Mesothelial cell of epicardium (in vitro differentiated cells): ENCODE measurements at regions not wholly inside any gene's neighbourhood (a gene's known extent, or its start where the extent isn't known, plus 50 kb on each side); places are given as distances from the start of the nearest gene placed in this dataset.

Experiments used
- DNase-seq, 2 experiments: peaks; one replicate each; pipeline ENCODE4 v3.0.0; 2021; ENCODE audit warnings: low spot score in 2 of 2; ENCODE audit not compliant: unreplicated experiment in 2 of 2
- H3K27ac Mint-ChIP-seq: 2 replicates; pipeline ENCODE4 v1.8.0; 2021; ENCODE audit warnings: mixed read lengths
- H3K27me3 Mint-ChIP-seq: 2 replicates; pipeline ENCODE4 v1.8.0; 2021; ENCODE audit warnings: low read depth, mixed read lengths
- H3K36me3 Mint-ChIP-seq: 2 replicates; pipeline ENCODE4 v1.8.0; 2021; ENCODE audit warnings: mixed read lengths
- H3K4me1 Mint-ChIP-seq: 2 replicates; pipeline ENCODE4 v1.8.0; 2021; ENCODE audit warnings: mixed read lengths
- H3K4me3 Mint-ChIP-seq: 2 replicates; pipeline ENCODE4 v1.8.0; 2021; ENCODE audit warnings: mild to moderate bottlenecking, moderate library complexity, mixed read lengths
- H3K9me3 Mint-ChIP-seq: 2 replicates; pipeline ENCODE4 v1.8.0; 2021; ENCODE audit warnings: mixed read lengths
- TF ChIP-seq, protein P1 (sequence below): fragments of 200-600 bp; sonication (generic); IDR thresholded peaks from one replicate; pipeline ENCODE4 v1.5.0; 2021; ENCODE audit warnings: antibody characterized with exemption; ENCODE audit not compliant: unreplicated experiment

DNA sequence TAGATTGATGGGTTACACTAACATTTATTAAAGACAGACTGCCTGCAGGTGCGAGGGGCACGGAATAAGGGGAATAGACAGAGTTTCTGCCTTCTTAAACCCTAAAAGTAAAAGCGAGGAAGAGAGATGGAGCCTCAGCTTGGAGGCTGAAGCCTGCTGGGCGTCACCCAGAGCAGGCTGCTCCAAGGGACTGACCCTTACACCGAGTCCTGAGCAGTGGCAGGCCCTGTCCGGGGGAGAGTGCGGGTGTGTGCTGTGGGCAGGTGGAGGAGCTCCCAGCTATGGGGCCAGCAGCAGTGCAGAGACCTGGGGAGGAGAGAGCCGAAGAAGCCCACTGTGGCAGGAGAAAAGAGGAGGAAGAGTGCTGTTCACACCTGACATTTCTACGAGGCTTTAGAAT, 86.4 kb downstream of the SOX1 start:
- no peaks in the 10 kb centered on the region for H3K4me1 Mint-ChIP-seq
- DNase-seq = no peak
- TF ChIP-seq, protein P1, sequence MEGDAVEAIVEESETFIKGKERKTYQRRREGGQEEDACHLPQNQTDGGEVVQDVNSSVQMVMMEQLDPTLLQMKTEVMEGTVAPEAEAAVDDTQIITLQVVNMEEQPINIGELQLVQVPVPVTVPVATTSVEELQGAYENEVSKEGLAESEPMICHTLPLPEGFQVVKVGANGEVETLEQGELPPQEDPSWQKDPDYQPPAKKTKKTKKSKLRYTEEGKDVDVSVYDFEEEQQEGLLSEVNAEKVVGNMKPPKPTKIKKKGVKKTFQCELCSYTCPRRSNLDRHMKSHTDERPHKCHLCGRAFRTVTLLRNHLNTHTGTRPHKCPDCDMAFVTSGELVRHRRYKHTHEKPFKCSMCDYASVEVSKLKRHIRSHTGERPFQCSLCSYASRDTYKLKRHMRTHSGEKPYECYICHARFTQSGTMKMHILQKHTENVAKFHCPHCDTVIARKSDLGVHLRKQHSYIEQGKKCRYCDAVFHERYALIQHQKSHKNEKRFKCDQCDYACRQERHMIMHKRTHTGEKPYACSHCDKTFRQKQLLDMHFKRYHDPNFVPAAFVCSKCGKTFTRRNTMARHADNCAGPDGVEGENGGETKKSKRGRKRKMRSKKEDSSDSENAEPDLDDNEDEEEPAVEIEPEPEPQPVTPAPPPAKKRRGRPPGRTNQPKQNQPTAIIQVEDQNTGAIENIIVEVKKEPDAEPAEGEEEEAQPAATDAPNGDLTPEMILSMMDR = no peak
- H3K9me3 Mint-ChIP-seq = peaks cover 22% of the 10 kb centered on the region
- H3K4me3 Mint-ChIP-seq = no peak overlapping the region
- no peaks in the 10 kb centered on the region for H3K36me3 Mint-ChIP-seq
- peaks cover 30% of the 10 kb centered on the region for H3K27me3 Mint-ChIP-seq
- H3K27ac Mint-ChIP-seq = no peak overlapping the region

DNA sequence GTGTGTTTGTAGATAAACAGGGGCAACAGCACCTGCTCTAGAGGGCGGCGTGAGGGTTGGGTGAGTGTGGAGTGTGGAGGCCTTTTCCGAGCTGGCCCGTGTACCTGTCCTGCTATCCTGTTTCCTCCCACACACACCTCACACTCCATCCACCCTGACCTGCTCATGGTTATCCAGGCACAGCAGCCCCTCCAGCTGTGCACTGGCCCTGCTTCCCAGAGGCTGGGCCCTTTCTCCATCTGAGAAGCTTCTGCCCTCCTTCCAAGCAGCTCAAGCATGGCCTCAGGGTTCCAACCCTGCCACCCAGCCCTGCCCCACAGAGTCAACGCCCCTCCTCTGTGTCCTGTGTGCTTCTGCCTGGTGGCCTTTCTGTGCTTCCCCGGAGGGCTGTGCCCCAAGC, 86.9 kb downstream of the SOX1 start:
- Mint-ChIP-seq H3K4me3 (no peak overlapping the region), H3K36me3 (no peaks in the 10 kb centered on the region), H3K9me3 (peaks cover 21% of the 10 kb centered on the region), H3K4me1 (no peaks in the 10 kb centered on the region), H3K27me3 (peaks cover 35% of the 10 kb centered on the region), H3K27ac (no peak overlapping the region)
- no peak for DNase-seq
- TF ChIP-seq, protein P1 = no peak

DNA sequence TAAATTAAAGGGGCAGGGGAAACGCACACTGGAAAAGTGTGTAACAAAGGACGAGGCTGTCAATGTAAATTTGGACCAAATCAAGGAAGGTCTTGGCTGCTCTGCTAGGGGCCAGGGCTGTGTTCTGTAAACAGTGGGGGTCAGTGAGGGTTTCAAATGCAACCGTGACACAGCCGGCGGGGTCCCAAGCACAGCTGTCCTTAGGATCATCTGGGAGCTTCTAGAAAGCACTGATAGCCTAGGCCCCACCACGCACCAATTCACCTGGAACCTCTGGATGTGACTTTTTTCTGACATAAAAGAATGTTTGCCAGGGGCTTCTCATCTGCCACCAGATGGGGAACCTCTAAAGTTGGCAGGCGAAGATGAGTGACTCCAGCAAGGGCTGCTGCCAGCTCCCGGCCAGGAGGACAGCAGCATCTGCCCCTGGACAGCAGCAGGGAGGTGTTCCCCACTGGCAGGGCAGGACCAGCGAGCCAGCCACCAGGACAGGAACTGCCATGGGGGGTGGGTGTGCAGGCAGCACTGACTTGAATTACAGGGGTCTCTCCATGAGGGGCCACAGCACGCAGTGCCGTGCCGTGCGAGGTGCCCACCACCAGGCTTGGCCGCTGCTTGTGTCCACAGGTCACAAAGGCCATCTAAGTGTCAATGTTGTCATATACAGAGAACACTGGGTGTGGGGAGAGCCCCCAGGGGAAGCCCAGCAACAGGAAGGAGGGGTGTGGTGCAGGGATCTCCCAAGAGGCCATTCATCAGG, 87.5 kb downstream of the SOX1 start:
- Mint-ChIP-seq H3K27ac (no peak overlapping the region), H3K27me3 (peaks cover 41% of the 10 kb centered on the region), H3K4me3 (no peak overlapping the region), H3K36me3 (no peaks in the 10 kb centered on the region), H3K9me3 (peaks cover 19% of the 10 kb centered on the region), H3K4me1 (no peaks in the 10 kb centered on the region)
- TF ChIP-seq, protein P1 = no peak
- no peak for DNase-seq

DNA sequence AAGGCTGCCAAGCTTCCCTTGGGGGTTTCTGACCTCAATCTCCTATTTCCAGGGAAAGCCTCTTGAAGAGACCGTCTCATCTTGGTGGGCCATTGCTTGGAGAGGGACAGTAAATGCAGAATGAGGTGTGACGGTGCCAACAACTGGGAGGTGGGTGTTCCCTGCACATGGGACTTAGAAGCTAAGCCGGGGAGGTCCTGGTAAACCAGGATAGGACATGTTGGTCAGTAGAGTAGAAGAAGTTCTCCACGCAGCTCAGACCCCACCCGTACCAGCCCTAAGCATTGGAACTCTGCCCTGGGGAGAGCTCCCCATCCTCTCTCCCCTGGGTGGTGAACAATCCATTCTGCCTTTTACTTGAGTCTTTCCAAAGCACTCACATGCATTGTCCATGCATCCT, 92.0 kb downstream of the SOX1 start:
- no peak for DNase-seq
- Mint-ChIP-seq H3K4me3 (no peak overlapping the region), H3K27ac (no peak overlapping the region), H3K27me3 (peaks cover 64% of the 10 kb centered on the region), H3K36me3 (no peaks in the 10 kb centered on the region), H3K4me1 (peaks cover 6% of the 10 kb centered on the region), H3K9me3 (peaks cover 19% of the 10 kb centered on the region)
- TF ChIP-seq, protein P1 = no peak

DNA sequence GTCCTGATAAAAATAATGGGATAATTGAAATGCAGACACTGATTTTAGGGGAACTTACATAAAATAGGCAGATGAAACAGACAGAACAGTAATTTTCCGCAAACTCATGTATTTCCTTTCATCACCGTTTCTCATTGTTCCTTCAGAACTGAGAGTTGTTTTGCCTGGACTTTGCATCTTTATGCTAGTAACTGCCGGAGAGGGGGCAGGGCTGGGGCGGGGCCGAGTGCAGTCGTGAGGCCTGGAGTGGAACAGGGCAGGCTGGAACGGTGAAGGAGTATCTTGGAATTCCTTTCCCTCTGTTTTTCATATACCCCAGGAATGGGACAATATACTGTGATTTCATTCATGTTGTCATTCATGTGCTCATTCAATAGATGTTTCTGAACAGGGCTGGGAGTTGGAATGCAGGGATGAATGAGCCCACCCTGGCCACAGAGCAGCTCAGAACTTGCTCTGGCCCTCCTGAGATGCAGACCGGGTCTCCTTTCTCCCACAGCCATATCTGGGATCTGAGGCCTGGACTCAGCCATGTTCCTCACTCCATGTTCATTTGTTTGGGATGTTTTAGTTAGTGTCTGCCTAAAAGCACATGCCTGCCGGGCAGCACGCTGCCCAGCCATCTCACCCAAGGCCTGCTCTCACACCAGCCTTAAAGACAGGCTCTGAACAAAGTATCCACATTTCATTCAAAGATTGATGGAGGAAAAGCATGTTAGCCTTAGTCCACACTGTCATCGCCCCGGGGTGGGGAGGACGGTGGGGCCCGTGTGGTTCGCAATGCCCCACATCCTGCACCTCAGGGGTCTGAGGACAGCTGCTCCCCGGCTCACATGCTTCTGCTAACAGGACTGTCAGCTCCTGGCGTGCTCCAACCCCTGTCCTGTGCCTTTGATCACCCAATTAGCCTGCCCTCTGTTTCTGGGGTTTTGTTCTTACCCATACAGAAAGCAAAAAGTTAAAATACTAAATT, 92.9 kb downstream of the SOX1 start:
- H3K4me1 Mint-ChIP-seq = peaks cover 6% of the 10 kb centered on the region
- TF ChIP-seq, protein P1 = no peak
- H3K36me3 Mint-ChIP-seq = no peaks in the 10 kb centered on the region
- no peak overlapping the region for H3K27ac Mint-ChIP-seq
- H3K4me3 Mint-ChIP-seq = no peak overlapping the region
- H3K27me3 Mint-ChIP-seq = peaks cover 64% of the 10 kb centered on the region
- H3K9me3 Mint-ChIP-seq = peaks cover 19% of the 10 kb centered on the region
- no peak for DNase-seq
